ENCODE measurements at regions not wholly inside any gene's neighbourhood (a gene's known extent, or its start where the extent isn't known, plus 50 kb on each side); places are given as distances from the start of the nearest gene placed in this dataset.
"Not testable (repeated sequence)": the region's sequence is repeated elsewhere in the genome, so short reads cannot be mapped to it uniquely, and the experiment has no call there.

DNA sequence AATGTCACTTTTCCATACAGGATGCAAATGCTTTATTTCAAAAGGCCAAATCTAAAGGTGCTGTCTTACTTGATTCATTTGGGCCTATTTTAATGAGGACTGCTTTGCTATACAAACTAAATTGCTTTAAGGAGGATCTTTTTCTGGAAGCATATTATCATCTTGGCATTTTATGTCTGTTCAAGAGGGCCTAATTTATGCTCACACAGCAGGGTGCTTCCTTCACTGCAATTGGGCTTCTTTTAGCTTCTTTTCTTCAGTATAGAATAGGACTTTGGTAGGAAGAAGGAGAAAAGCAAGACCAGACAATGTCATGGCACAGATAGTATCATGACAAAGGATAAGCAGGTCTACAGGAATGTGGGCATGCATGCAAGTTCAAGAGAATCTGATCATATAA is 222.4 kb upstream of the ANKRD50 start:
- no peak for DNase-seq (ENCODE audit: low read depth)
- H3K4me3 ChIP-seq (ENCODE audit: low read depth, low read length): no peak overlapping the region
- TF ChIP-seq, protein P1, sequence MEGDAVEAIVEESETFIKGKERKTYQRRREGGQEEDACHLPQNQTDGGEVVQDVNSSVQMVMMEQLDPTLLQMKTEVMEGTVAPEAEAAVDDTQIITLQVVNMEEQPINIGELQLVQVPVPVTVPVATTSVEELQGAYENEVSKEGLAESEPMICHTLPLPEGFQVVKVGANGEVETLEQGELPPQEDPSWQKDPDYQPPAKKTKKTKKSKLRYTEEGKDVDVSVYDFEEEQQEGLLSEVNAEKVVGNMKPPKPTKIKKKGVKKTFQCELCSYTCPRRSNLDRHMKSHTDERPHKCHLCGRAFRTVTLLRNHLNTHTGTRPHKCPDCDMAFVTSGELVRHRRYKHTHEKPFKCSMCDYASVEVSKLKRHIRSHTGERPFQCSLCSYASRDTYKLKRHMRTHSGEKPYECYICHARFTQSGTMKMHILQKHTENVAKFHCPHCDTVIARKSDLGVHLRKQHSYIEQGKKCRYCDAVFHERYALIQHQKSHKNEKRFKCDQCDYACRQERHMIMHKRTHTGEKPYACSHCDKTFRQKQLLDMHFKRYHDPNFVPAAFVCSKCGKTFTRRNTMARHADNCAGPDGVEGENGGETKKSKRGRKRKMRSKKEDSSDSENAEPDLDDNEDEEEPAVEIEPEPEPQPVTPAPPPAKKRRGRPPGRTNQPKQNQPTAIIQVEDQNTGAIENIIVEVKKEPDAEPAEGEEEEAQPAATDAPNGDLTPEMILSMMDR (conservative IDR thresholded peaks at IDR 0.05; ENCODE audit: low read depth, low read length): no peak

DNA sequence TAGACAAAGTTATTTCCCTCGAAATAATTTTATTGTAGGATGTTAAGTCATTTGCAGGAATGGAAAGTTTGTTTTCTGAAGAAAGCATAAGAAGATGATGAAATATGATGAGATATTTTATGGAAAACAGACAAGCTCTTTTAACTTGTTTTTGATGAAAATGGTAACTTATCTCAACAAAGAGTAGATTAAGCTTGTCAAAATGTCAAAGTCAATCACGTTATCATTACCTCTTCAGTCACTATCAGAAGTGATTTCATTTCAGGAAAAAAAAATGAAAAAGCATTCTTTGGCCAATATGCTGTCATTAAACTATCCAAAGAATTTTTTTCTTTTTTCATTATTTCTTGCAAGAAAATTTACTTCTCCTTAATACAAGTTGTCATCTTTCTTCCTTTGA is 221.0 kb upstream of the ANKRD50 start:
- DNase-seq (ENCODE audit: low read depth): no peak
- TF ChIP-seq, protein P1 (conservative IDR thresholded peaks at IDR 0.05; ENCODE audit: low read depth, low read length): no peak
- no peak overlapping the region for H3K4me3 ChIP-seq (ENCODE audit: low read depth, low read length)

DNA sequence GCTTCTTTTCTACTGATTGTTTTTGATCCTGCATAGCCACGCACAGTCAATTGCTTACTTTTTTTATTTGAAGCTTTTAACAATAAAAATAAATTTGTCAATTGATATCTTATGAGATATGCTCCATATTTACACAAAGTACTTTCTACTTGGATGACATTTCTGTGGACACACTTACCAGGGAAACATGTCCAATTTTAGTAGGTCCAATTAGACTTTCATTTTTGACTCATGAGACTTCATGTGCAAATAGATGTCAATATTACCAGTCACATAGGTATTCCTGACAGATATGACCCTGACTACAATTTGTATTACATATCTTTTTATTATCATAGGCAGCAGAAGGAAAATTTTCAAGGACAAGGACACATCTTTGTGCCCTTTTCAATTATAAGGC is 219.9 kb upstream of the ANKRD50 start:
- no peak for DNase-seq (ENCODE audit: low read depth)
- H3K4me3 ChIP-seq (ENCODE audit: low read depth, low read length): no peak overlapping the region
- TF ChIP-seq, protein P1 (conservative IDR thresholded peaks at IDR 0.05; ENCODE audit: low read depth, low read length): no peak

DNA sequence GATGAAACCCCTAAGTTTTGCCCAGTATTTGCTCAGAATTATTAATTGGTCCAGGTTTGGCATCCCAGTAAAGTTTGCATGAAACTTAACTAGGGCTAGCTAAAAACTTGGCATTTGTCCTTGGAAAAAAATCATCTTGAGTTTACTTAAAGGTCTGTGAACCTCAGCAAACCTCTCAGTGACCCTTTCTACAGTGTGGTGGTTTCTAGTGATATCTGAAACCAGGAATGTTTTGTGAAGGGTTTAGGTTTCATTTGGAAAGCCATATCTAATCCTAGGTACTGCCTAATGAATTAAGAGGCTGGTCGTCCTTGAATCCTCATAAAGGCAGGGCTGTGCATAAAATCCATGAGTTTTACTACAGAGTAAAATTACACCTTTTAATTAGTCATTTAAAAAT is 218.5 kb upstream of the ANKRD50 start:
- H3K4me3 ChIP-seq (ENCODE audit: low read depth, low read length): no peak overlapping the region
- DNase-seq (ENCODE audit: low read depth): peak; percentile 86
- TF ChIP-seq, protein P1 (conservative IDR thresholded peaks at IDR 0.05; ENCODE audit: low read depth, low read length): no peak

DNA sequence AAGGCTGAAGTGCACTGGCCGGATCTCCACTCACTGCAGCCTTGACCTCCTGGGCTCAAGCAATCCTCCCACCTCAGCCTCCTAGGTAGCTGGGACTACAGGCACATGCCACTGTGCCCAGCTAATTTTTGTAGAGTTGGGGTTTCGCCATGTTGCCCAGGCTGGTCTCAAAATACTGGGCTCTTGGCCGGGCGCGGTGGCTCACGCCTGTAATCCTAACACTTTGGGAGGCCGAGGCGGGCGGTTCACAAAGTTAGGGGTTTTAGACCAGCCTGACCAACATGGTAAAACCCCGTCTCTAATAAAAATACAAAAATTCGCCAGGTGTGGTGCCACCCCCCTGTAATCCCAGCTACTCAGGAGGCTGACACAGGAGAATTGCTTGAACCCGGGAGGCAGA is 210.2 kb upstream of the ANKRD50 start:
- DNase-seq (ENCODE audit: low read depth); H3K4me3 ChIP-seq (ENCODE audit: low read depth, low read length): not testable (repeated sequence)

DNA sequence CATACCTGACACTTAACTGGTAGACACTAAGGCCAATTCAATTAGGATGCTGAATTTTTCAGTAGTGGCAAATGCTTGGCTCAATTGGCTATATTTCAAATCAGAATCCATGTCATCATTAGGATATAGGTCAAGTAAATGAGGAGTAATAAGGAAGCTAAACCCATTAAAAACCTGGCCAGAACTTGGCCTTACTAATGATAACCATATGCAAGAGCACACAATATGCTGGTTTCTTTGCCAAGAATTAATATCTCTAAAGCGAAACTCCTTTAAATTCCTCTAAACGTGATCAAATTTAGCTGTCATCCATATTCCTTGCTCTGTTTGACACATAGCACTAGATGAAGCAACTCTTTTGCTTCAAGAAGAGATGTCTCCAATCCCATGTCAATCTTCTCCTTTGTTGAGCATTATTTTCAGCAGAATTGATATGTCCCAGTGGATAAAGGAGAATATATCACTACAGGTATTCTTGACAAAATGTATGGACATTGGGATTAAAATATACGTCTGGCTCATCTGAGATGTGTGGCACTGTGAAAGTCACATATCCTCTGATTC is 206.1 kb upstream of the ANKRD50 start:
- DNase-seq (ENCODE audit: low read depth): no peak
- TF ChIP-seq, protein P1 (conservative IDR thresholded peaks at IDR 0.05; ENCODE audit: low read depth, low read length): no peak
- H3K4me3 ChIP-seq (ENCODE audit: low read depth, low read length): no peak overlapping the region

DNA sequence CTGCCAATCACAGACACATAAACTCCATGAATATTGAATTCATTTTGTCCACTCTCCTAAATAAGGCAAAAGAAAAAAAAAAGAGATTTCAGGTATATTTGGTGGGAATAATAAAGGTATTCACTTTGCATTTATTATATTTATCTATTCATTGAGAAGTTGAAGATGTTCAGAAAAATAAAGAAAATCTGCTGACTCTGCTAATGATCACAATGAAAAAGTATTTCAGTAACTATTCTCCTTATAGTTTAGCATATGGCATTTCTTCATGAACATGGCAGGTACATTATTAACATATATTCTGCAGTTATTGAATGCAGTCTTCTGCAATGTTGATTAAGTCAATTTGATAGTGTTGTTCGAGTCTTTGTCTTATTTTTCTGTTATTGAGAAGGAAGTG is 202.5 kb upstream of the ANKRD50 start:
- no peak overlapping the region for H3K4me3 ChIP-seq (ENCODE audit: low read depth, low read length)

More for the DNA sequence above, 202.5 kb upstream of the ANKRD50 start:
- TF ChIP-seq, protein P1 (conservative IDR thresholded peaks at IDR 0.05; ENCODE audit: low read depth, low read length): no peak
- no peak for DNase-seq (ENCODE audit: low read depth)

Data from choroid plexus epithelial cell (primary cell).